Esophagus muscularis mucosa (tissue), 3 donors: ENCODE measurements at regions not wholly inside any gene's neighbourhood (a gene's known extent, or its start where the extent isn't known, plus 50 kb on each side); places are given as distances from the start of the nearest gene placed in this dataset.

Source experiments
- CTCF ChIP-seq, 3 experiments: fragments of 200-600 bp in 2 of 3; fragments of 450-650 bp in 1 of 3; sonication (generic) in 2 of 3; IDR thresholded peaks; one replicate each; pipeline ENCODE4 v1.5.1; 2017 to 2019; ENCODE audit warnings: antibody characterized with exemption in 3 of 3, mild to moderate bottlenecking in 2 of 3, moderate library complexity in 1 of 3
- EP300 ChIP-seq: sonication (generic); formaldehyde crosslinking; IDR thresholded peaks from one replicate; pipeline ENCODE4 v1.6.1; 2017; ENCODE audit warnings: antibody characterized with exemption

- no peak for TF ChIP-seq CTCF (IDR thresholded peaks at IDR 0.05)
- TF ChIP-seq EP300: no peak
Measured at GRCh38 chr15:46502667-46503066, 867.8 kb downstream of the SQOR start.
